ENCODE measurements at regions not wholly inside any gene's neighbourhood (a gene's known extent, or its start where the extent isn't known, plus 50 kb on each side); places are given as distances from the start of the nearest gene placed in this dataset.

DNA sequence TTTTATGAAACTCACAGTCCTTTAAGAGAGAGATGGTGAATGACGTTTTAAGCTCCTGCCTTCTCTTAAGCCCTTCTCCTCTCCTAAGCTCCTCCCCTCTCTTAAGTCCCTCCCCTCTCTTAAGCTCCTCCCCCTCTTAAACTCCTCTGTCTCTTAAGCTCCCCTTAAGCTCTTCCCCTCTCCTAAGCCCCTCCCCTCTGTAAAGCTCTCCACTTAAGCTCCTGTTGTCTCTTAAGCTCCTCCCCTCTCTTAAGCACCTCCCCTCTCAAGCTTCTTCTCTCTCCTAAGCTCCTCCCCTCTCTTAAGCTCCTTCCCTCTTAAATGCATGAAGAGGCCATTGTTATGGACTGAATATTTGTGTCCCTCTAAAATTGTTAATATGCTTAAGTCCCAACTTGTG is 1180.6 kb upstream of the AUTS2 start:
- TF ChIP-seq CTCF (conservative IDR thresholded peaks at IDR 0.05 in 1 of 2, IDR thresholded peaks at IDR 0.05 in 1 of 2; ENCODE audit: low read depth in 1 of 2, low read length in 2 of 2) (no peak), EZH2 (IDR thresholded peaks at IDR 0.05; ENCODE audit: low read length, missing control alignments) (no peak)

Data from fibroblast of lung (primary cell).